AG10803 (cell line): ENCODE measurements at regions not wholly inside any gene's neighbourhood (a gene's known extent, or its start where the extent isn't known, plus 50 kb on each side); places are given as distances from the start of the nearest gene placed in this dataset.

Experiments
- DNase-seq: peaks from one replicate; pipeline ENCODE4 v3.0.0; 2010; ENCODE audit warnings: low read depth
- H3K4me3 ChIP-seq: 2 replicates; pipeline ENCODE4 v1.5.1; 2011; ENCODE audit warnings: mild to moderate bottlenecking, low read length, control low read depth
- TF ChIP-seq, protein P1 (sequence below): conservative IDR thresholded peaks from 2 replicates; pipeline ENCODE4 v1.5.1; 2011; ENCODE audit warnings: mild to moderate bottlenecking, low read length, control low read depth, inconsistent platforms

DNA sequence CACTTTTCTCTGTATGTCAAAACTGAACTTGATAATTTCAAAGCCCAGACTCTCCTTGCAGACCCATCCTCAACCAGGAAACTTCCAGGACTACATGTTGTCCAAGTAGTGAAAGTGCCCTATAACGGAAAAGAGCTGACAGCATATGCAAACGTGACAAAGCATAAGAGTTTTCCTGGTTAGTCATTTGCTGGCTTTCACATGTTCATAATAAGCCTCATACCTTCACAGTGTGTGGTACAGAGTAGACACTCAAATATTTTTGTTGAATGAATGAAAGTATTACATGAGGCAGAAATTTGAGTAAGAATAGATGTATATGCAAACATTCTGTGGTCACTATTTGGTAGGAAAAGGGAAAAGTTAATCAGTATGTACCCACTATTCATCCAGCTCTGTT is 473.3 kb downstream of the MRPL39 start:
- H3K4me3 ChIP-seq: no peak overlapping the region
- TF ChIP-seq, protein P1, sequence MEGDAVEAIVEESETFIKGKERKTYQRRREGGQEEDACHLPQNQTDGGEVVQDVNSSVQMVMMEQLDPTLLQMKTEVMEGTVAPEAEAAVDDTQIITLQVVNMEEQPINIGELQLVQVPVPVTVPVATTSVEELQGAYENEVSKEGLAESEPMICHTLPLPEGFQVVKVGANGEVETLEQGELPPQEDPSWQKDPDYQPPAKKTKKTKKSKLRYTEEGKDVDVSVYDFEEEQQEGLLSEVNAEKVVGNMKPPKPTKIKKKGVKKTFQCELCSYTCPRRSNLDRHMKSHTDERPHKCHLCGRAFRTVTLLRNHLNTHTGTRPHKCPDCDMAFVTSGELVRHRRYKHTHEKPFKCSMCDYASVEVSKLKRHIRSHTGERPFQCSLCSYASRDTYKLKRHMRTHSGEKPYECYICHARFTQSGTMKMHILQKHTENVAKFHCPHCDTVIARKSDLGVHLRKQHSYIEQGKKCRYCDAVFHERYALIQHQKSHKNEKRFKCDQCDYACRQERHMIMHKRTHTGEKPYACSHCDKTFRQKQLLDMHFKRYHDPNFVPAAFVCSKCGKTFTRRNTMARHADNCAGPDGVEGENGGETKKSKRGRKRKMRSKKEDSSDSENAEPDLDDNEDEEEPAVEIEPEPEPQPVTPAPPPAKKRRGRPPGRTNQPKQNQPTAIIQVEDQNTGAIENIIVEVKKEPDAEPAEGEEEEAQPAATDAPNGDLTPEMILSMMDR: no peak
- DNase-seq: peak; percentile 56

DNA sequence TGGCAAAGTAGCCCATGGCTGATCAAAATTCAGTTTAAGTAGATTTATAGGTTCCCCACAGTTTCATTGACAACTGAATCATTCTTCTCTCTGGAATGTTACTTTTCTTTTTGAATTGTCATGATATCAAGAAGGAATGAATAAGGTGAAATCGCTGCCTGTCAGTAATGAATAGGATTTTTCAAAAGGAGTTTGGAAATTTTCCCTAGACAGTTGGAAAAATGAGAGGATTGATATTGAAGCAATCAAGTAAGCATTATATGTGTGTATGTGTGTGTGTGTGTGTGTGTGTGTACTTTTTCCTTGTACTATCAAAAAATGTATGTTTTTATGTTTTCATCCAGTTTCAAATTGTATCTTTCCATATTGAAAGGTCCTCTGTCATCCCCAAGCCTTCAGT is 479.5 kb downstream of the MRPL39 start:
- TF ChIP-seq, protein P1: no peak
- DNase-seq: no peak
- H3K4me3 ChIP-seq: no peak overlapping the region

DNA sequence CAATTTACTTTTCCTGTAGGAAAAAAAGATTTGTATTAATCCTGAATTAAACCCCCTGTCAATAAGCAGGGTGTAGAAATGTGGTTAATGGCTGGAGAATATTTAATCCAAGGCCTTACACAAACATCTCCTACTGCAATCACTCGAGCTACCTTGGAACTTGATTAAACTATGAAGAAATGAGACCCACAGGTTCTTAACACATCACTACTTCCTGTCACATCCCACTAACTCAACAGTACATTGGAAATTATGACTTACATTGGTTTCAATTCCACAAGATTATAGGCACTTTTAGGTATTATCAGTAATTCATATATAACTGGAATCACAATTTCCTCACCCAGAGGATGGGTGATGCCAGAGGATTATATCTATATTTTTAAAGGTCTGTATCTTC is 480.3 kb downstream of the MRPL39 start:
- no peak for DNase-seq
- no peak overlapping the region for H3K4me3 ChIP-seq
- TF ChIP-seq, protein P1: no peak

DNA sequence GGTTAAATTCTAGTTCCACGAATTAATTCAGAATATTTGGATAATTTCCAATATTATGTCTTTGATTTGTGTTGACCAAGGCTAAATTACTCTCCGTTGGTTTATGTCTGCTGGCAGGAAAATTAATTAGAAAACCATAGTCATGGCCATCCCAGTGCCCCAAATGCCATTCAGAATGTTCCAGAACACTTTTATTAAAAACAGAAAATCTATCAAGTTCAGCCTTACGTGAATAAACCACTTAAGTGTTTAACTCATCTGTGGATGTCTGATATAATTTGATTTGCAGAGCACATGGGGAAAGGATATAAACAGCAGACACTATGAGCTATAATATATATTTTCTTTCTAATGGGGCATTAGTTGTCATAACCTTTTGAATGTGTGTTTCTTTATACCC is 480.7 kb downstream of the MRPL39 start:
- DNase-seq: no peak
- no peak overlapping the region for H3K4me3 ChIP-seq
- TF ChIP-seq, protein P1: no peak

DNA sequence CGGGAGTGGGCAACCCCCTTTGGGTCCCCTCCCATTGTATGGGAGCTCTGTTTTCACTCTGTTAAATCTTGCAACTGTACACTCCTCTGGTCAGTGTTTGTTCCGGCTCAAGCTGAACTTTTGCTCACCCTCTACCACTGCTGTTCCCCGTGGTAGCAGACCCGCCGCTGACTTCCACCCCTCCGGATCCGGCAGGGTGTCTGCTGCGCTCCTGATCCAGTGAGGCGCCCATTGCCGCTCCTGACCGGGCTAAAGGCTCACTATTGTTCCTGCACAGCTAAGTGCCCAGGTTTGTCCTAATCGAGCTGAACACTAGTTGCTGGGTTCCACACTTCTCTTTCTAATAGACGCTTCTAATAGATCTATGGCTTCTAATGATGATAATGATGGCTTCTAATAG is 488.6 kb downstream of the MRPL39 start:
- DNase-seq: no peak
- TF ChIP-seq, protein P1: no peak
- no peak overlapping the region for H3K4me3 ChIP-seq

DNA sequence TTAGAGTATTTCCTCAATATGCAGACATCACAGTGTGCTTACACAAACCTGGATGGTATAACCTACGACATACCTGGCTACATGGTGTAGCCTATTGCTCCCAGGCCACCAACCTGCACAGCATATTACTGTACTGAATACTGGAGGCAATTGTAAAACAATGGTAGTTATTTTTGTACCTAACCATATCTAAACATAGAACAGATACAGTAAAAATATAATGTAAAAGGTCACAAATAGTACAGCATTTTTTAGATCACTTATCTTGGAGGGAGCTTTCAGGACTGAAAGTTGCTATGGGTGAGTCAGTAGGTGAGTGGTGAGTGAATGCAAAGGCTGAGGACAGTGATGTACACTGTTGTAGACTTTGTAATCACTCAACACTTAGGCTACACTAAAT is 492.3 kb downstream of the MRPL39 start:
- DNase-seq: no peak
- H3K4me3 ChIP-seq: no peak overlapping the region
- TF ChIP-seq, protein P1: no peak

DNA sequence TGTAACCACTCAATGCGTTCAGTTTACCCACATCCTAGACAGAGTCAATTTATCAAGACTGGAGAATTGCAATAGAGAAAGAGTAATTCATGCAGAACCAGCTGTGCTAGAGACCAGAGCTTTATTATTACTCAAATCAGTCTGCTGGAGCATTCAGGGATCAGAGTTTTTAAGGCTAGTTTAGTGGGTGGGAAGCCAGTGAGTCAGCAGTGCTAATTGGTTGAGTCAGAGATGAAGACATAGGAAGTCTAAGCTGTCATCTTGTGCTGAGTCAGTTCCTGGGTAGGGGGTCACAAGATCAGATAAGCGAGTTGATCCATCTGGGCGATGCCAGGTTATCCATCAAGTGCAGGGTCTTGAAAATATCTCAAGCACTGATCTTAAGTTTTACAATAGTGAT is 499.6 kb downstream of the MRPL39 start:
- TF ChIP-seq, protein P1: no peak
- H3K4me3 ChIP-seq: no peak overlapping the region
- DNase-seq: peak; percentile 70
